CD4-positive, alpha-beta T cell (primary cell): ENCODE measurements at regions not wholly inside any gene's neighbourhood (a gene's known extent, or its start where the extent isn't known, plus 50 kb on each side); places are given as distances from the start of the nearest gene placed in this dataset.

Source experiments
- ATAC-seq: fragments of 200-7000 bp; cut with Tn5 transposase; one replicate; pipeline ENCODE4 v1.10.0; 2022; ENCODE audit warnings: mild to moderate bottlenecking; ENCODE audit not compliant: poor library complexity
- CTCF ChIA-PET: fragments of 350-600 bp; sonication (Branson Sonifier 250); formaldehyde crosslinking; loops from one replicate; lab custom pipeline; 2021; ENCODE audit warnings: antibody characterized with exemption, inconsistent platforms; lab: Charles Lee
- POLR2A ChIA-PET: fragments of 350-600 bp; sonication (Branson Sonifier 250); formaldehyde crosslinking; loops from one replicate; lab custom pipeline; 2021; ENCODE audit warnings: antibody characterized with exemption, inconsistent platforms; lab: Charles Lee
- DNase-seq, 14 experiments: peaks; one replicate each; pipeline ENCODE4 v3.0.0-alpha.2; 2013 to 2020; ENCODE audit warnings: mixed read lengths in 2 of 14
- H3K27ac ChIP-seq, 2 donors: one replicate each; pipeline versions ENCODE4 v1.5.1 to v1.7.0; 2013; ENCODE audit warnings: low read length in 2 of 2, low read depth in 1 of 2, mild to moderate bottlenecking in 1 of 2
- H3K27me3 ChIP-seq, 2 experiments: 1 replicate in 1 of 2; 2 replicates in 1 of 2; pipeline versions ENCODE4 v1.6.1 to v1.7.0; 2013; ENCODE audit warnings: low read length in 2 of 2, control low read depth in 1 of 2, mild to moderate bottlenecking in 1 of 2, moderate library complexity in 1 of 2; ENCODE audit not compliant: insufficient read depth in 2 of 2, control insufficient read depth in 1 of 2
- H3K36me3 ChIP-seq: one replicate; pipeline ENCODE4 v1.6.1; 2013; ENCODE audit warnings: low read length, control low read depth; ENCODE audit not compliant: insufficient read depth
- H3K4me1 ChIP-seq: one replicate; pipeline ENCODE4 v1.6.1; 2013; ENCODE audit warnings: low read length, control low read depth; ENCODE audit not compliant: insufficient read depth
- H3K4me3 ChIP-seq: one replicate; pipeline ENCODE4 v1.5.1; 2013; ENCODE audit warnings: mild to moderate bottlenecking, low read length, moderate library complexity
- H3K9me3 ChIP-seq, 2 experiments: 1 replicate in 1 of 2; 2 replicates in 1 of 2; pipeline versions ENCODE4 v1.6.1 to v1.7.0; 2013; ENCODE audit warnings: low read length in 2 of 2, mild to moderate bottlenecking in 2 of 2, control low read depth in 1 of 2, moderate library complexity in 1 of 2; ENCODE audit not compliant: control insufficient read depth in 1 of 2, insufficient read depth in 1 of 2
- H3K27ac Mint-ChIP-seq: one replicate; pipeline ENCODE4 v1.8.0; 2020; ENCODE audit warnings: mixed read lengths
- H3K27me3 Mint-ChIP-seq: one replicate; pipeline ENCODE4 v1.8.0; 2021; ENCODE audit warnings: mixed read lengths
- H3K36me3 Mint-ChIP-seq: one replicate; pipeline ENCODE4 v1.8.0; 2021; ENCODE audit warnings: low read depth, mixed read lengths
- H3K4me1 Mint-ChIP-seq: one replicate; pipeline ENCODE4 v1.8.0; 2021; ENCODE audit warnings: low read depth, mixed read lengths
- H3K4me3 Mint-ChIP-seq: one replicate; pipeline ENCODE4 v1.8.0; 2020; ENCODE audit warnings: mild to moderate bottlenecking, mixed read lengths
- H3K9me3 Mint-ChIP-seq: one replicate; pipeline ENCODE4 v1.8.0; 2020; ENCODE audit warnings: mixed read lengths
- intact Hi-C, 2 experiments: fragments of 100-400 bp; cut with DNase I in 1 of 2; cut with micrococcal nuclease in 1 of 2; formaldehyde crosslinking; loops; one replicate each; pipeline versions ENCODE4 v1.15.1 to v1.9.0; 2023 to 2025; cut with DNase I, micrococcal nuclease
- TF ChIP-seq, protein P1 (sequence below): fragments of 200-600 bp; IDR thresholded peaks from one replicate; pipeline ENCODE4 v1.8.0; 2022; ENCODE audit warnings: antibody characterized with exemption, mild to moderate bottlenecking

DNA sequence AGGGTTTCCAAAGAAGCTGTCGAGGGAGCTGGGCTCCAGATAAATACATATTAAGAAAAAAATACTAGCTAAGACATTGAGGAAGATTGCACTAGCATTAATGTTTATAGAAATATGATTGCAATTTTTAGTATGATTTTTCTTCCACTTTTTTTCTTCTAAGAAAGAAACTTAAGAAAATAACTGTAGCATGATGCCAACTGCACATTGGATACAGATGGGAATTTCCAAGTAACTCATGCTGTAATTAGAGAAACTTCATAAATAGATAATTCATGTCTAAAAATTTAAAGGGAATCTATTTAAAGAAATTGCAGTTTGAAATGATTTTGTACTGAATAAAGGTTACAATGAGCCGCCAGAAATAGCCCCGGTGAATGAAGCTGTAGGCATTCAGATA is 119.4 kb downstream of the POLR1F start:
- ChIA-PET POLR2A (no interaction called here), CTCF (no interaction called here)
- no peaks in the 10 kb centered on the region for H3K4me1 Mint-ChIP-seq
- no peak overlapping the region for H3K27ac Mint-ChIP-seq
- peaks cover 2% of the 10 kb centered on the region for H3K9me3 Mint-ChIP-seq
- no peaks in the 10 kb centered on the region for H3K9me3 ChIP-seq
- DNase-seq (no peak), ATAC-seq (no peak)
- H3K36me3 Mint-ChIP-seq: no peaks in the 10 kb centered on the region
- no peak overlapping the region for H3K4me3 ChIP-seq
- no peak overlapping the region for H3K4me3 Mint-ChIP-seq
- no peaks in the 10 kb centered on the region for H3K27me3 Mint-ChIP-seq
- H3K27me3 ChIP-seq: no peaks in the 10 kb centered on the region
- H3K27ac ChIP-seq: no peak overlapping the region
- H3K4me1 ChIP-seq: no peaks in the 10 kb centered on the region
- H3K36me3 ChIP-seq: no peaks in the 10 kb centered on the region
- intact Hi-C loops: no loop called here
- TF ChIP-seq, protein P1, sequence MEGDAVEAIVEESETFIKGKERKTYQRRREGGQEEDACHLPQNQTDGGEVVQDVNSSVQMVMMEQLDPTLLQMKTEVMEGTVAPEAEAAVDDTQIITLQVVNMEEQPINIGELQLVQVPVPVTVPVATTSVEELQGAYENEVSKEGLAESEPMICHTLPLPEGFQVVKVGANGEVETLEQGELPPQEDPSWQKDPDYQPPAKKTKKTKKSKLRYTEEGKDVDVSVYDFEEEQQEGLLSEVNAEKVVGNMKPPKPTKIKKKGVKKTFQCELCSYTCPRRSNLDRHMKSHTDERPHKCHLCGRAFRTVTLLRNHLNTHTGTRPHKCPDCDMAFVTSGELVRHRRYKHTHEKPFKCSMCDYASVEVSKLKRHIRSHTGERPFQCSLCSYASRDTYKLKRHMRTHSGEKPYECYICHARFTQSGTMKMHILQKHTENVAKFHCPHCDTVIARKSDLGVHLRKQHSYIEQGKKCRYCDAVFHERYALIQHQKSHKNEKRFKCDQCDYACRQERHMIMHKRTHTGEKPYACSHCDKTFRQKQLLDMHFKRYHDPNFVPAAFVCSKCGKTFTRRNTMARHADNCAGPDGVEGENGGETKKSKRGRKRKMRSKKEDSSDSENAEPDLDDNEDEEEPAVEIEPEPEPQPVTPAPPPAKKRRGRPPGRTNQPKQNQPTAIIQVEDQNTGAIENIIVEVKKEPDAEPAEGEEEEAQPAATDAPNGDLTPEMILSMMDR: no peak

GRCh38 chr7:19587291-19587690 is 121.5 kb downstream of the POLR1F start:
- Histone ChIP-seq H3K4me3 (no peak overlapping the region), H3K27ac (no peak overlapping the region), H3K9me3 (no peaks in the 10 kb centered on the region), H3K27me3 (no peaks in the 10 kb centered on the region), H3K36me3 (no peaks in the 10 kb centered on the region), H3K4me1 (no peaks in the 10 kb centered on the region)
- H3K27ac Mint-ChIP-seq: no peak overlapping the region
- ATAC-seq (no peak), DNase-seq (no peak)
- ChIA-PET CTCF (no interaction called here), POLR2A (no interaction called here)
- no peaks in the 10 kb centered on the region for H3K27me3 Mint-ChIP-seq
- no peaks in the 10 kb centered on the region for H3K4me1 Mint-ChIP-seq
- no peaks in the 10 kb centered on the region for H3K36me3 Mint-ChIP-seq
- H3K9me3 Mint-ChIP-seq: peaks cover 2% of the 10 kb centered on the region
- TF ChIP-seq, protein P1: no peak
- intact Hi-C loops: no loop called here
- no peak overlapping the region for H3K4me3 Mint-ChIP-seq

DNA sequence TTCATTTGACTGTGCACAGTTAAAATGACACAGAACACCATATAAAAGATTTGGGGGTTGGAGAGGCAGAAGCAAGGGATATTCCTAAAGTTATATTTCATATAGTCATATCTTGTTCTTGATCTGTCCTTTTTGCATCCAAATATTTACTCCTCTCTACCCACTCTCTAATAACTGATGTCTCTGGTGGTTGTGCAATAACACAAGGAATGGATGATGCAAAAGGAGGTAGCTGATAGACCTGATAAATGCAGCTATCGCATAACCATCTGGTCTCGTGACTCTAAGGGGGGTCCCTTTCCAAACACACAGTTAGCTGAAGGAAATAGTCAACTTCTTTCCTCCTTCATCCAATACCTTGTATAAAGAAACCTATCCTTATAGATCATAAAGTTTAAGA is 123.1 kb downstream of the POLR1F start:
- Mint-ChIP-seq H3K4me1 (no peaks in the 10 kb centered on the region), H3K4me3 (no peak overlapping the region), H3K27me3 (no peaks in the 10 kb centered on the region), H3K27ac (no peak overlapping the region), H3K36me3 (no peaks in the 10 kb centered on the region), H3K9me3 (peaks cover 2% of the 10 kb centered on the region)
- no peaks in the 10 kb centered on the region for H3K36me3 ChIP-seq
- no peaks in the 10 kb centered on the region for H3K9me3 ChIP-seq
- H3K4me1 ChIP-seq: no peaks in the 10 kb centered on the region
- ChIA-PET CTCF (no interaction called here), POLR2A (no interaction called here)
- intact Hi-C loops: no loop called here
- ATAC-seq: no peak
- no peak overlapping the region for H3K27ac ChIP-seq
- no peak overlapping the region for H3K4me3 ChIP-seq
- no peaks in the 10 kb centered on the region for H3K27me3 ChIP-seq
- TF ChIP-seq, protein P1: no peak
- DNase-seq: no peak
